HepG2 (cell line): ENCODE measurements at regions not wholly inside any gene's neighbourhood (a gene's known extent, or its start where the extent isn't known, plus 50 kb on each side); places are given as distances from the start of the nearest gene placed in this dataset.

Experiments used
- ARID2 ChIP-seq: sonication (generic); formaldehyde crosslinking; IDR thresholded peaks from 2 replicates; pipeline ENCODE4 v1.8.1; 2022; ENCODE audit warnings: mild to moderate bottlenecking, missing genetic modification reagents, borderline replicate concordance
- ATF7 ChIP-seq, 2 experiments: fragments of 450-650 bp in 1 of 2; sonication (generic) in 1 of 2; formaldehyde crosslinking in 1 of 2; IDR thresholded peaks; 2 replicates each; pipeline versions ENCODE4 v1.4.0 to v1.6.1; 2016 to 2020; ENCODE audit warnings: antibody characterized with exemption in 1 of 2, mild to moderate bottlenecking in 1 of 2, missing genetic modification reagents in 1 of 2
- GABPB1 ChIP-seq: IDR thresholded peaks from 2 replicates; pipeline ENCODE4 v1.6.1; 2016; ENCODE audit warnings: mild to moderate bottlenecking, missing genetic modification reagents, moderate library complexity, missing compliant biosample characterization
- HMG20A ChIP-seq: IDR thresholded peaks from 2 replicates; pipeline ENCODE4 v1.6.1; 2016; ENCODE audit warnings: borderline replicate concordance
- KAT8 ChIP-seq: IDR thresholded peaks from 2 replicates; pipeline ENCODE4 v1.6.1; 2016; ENCODE audit warnings: missing genetic modification reagents, missing compliant biosample characterization
- PHF8 ChIP-seq: sonication (generic); formaldehyde crosslinking; IDR thresholded peaks from 2 replicates; pipeline ENCODE4 v1.5.0; 2020; ENCODE audit warnings: missing genetic modification reagents
- RXRA ChIP-seq: sonication (generic); formaldehyde crosslinking; IDR thresholded peaks from 2 replicates; pipeline ENCODE4 v1.5.1; 2020; ENCODE audit warnings: missing genetic modification reagents
- ZFAT ChIP-seq: sonication (generic); formaldehyde crosslinking; conservative IDR thresholded peaks from 2 replicates; pipeline ENCODE4 v1.8.1; 2023; ENCODE audit warnings: missing genetic modification reagents, inconsistent platforms
- ZFP37 ChIP-seq: sonication (generic); formaldehyde crosslinking; IDR thresholded peaks from 2 replicates; pipeline ENCODE4 v1.4.0; 2020; ENCODE audit warnings: missing genetic modification reagents, borderline replicate concordance
- ZKSCAN8 ChIP-seq: IDR thresholded peaks from 2 replicates; pipeline ENCODE4 v1.6.1; 2016; ENCODE audit warnings: borderline replicate concordance, missing genetic modification reagents, missing compliant biosample characterization
- ZNF17 ChIP-seq: sonication (generic); formaldehyde crosslinking; IDR thresholded peaks from 2 replicates; pipeline ENCODE4 v1.5.0; 2020; ENCODE audit warnings: mild to moderate bottlenecking, missing genetic modification reagents
- ZNF546 ChIP-seq: sonication (generic); formaldehyde crosslinking; conservative IDR thresholded peaks from 2 replicates; pipeline ENCODE4 v1.8.1; 2023; ENCODE audit warnings: mild to moderate bottlenecking, missing genetic modification reagents
- ZNF780A ChIP-seq: sonication (generic); formaldehyde crosslinking; IDR thresholded peaks from 2 replicates; pipeline ENCODE4 v1.8.0; 2022; ENCODE audit warnings: mild to moderate bottlenecking, missing genetic modification reagents, moderate library complexity
- TF ChIP-seq, protein P1 (sequence below): sonication (generic); formaldehyde crosslinking; IDR thresholded peaks from 2 replicates; pipeline ENCODE4 v1.4.0; 2020; ENCODE audit warnings: missing genetic modification reagents
- TF ChIP-seq, protein P2 (sequence below): sonication (generic); formaldehyde crosslinking; IDR thresholded peaks from 2 replicates; pipeline ENCODE4 v1.5.1; 2020; ENCODE audit warnings: mild to moderate bottlenecking, missing genetic modification reagents, borderline replicate concordance
- TF ChIP-seq, protein P3 (sequence below): sonication (generic); formaldehyde crosslinking; IDR thresholded peaks from 2 replicates; pipeline ENCODE4 v1.4.0; 2020; ENCODE audit warnings: missing genetic modification reagents, borderline replicate concordance

- peak; percentile 23; the same call in 1 of the 2 replicates for TF ChIP-seq GABPB1 (CRISPR knock-in tag)
- no peak for TF ChIP-seq ZKSCAN8 (CRISPR knock-in tag)
- TF ChIP-seq ZFP37 (CRISPR knock-in tag) = no peak
- no peak for TF ChIP-seq ZNF17 (CRISPR knock-in tag)
- TF ChIP-seq KAT8 (CRISPR knock-in tag) = no peak
- no peak for TF ChIP-seq ATF7 (IDR thresholded peaks at IDR 0.05)
- no peak for TF ChIP-seq ATF7 (CRISPR knock-in tag; IDR thresholded peaks at IDR 0.05)
- TF ChIP-seq, protein P1, sequence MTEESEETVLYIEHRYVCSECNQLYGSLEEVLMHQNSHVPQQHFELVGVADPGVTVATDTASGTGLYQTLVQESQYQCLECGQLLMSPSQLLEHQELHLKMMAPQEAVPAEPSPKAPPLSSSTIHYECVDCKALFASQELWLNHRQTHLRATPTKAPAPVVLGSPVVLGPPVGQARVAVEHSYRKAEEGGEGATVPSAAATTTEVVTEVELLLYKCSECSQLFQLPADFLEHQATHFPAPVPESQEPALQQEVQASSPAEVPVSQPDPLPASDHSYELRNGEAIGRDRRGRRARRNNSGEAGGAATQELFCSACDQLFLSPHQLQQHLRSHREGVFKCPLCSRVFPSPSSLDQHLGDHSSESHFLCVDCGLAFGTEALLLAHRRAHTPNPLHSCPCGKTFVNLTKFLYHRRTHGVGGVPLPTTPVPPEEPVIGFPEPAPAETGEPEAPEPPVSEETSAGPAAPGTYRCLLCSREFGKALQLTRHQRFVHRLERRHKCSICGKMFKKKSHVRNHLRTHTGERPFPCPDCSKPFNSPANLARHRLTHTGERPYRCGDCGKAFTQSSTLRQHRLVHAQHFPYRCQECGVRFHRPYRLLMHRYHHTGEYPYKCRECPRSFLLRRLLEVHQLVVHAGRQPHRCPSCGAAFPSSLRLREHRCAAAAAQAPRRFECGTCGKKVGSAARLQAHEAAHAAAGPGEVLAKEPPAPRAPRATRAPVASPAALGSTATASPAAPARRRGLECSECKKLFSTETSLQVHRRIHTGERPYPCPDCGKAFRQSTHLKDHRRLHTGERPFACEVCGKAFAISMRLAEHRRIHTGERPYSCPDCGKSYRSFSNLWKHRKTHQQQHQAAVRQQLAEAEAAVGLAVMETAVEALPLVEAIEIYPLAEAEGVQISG (CRISPR knock-in tag) = peak; percentile 34; the same call in 1 of the 2 replicates
- TF ChIP-seq PHF8 (CRISPR knock-in tag) = peak; percentile 27; the same call in 1 of the 2 replicates
- TF ChIP-seq HMG20A (CRISPR knock-in tag) = no peak
- TF ChIP-seq ZNF546 (CRISPR knock-in tag) = no peak
- TF ChIP-seq, protein P2, sequence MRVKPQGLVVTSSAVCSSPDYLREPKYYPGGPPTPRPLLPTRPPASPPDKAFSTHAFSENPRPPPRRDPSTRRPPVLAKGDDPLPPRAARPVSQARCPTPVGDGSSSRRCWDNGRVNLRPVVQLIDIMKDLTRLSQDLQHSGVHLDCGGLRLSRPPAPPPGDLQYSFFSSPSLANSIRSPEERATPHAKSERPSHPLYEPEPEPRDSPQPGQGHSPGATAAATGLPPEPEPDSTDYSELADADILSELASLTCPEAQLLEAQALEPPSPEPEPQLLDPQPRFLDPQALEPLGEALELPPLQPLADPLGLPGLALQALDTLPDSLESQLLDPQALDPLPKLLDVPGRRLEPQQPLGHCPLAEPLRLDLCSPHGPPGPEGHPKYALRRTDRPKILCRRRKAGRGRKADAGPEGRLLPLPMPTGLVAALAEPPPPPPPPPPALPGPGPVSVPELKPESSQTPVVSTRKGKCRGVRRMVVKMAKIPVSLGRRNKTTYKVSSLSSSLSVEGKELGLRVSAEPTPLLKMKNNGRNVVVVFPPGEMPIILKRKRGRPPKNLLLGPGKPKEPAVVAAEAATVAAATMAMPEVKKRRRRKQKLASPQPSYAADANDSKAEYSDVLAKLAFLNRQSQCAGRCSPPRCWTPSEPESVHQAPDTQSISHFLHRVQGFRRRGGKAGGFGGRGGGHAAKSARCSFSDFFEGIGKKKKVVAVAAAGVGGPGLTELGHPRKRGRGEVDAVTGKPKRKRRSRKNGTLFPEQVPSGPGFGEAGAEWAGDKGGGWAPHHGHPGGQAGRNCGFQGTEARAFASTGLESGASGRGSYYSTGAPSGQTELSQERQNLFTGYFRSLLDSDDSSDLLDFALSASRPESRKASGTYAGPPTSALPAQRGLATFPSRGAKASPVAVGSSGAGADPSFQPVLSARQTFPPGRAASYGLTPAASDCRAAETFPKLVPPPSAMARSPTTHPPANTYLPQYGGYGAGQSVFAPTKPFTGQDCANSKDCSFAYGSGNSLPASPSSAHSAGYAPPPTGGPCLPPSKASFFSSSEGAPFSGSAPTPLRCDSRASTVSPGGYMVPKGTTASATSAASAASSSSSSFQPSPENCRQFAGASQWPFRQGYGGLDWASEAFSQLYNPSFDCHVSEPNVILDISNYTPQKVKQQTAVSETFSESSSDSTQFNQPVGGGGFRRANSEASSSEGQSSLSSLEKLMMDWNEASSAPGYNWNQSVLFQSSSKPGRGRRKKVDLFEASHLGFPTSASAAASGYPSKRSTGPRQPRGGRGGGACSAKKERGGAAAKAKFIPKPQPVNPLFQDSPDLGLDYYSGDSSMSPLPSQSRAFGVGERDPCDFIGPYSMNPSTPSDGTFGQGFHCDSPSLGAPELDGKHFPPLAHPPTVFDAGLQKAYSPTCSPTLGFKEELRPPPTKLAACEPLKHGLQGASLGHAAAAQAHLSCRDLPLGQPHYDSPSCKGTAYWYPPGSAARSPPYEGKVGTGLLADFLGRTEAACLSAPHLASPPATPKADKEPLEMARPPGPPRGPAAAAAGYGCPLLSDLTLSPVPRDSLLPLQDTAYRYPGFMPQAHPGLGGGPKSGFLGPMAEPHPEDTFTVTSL (CRISPR knock-in tag) = no peak
- TF ChIP-seq ZNF780A (CRISPR knock-in tag) = no peak
- no peak for TF ChIP-seq ZFAT (CRISPR knock-in tag)
- TF ChIP-seq, protein P3, sequence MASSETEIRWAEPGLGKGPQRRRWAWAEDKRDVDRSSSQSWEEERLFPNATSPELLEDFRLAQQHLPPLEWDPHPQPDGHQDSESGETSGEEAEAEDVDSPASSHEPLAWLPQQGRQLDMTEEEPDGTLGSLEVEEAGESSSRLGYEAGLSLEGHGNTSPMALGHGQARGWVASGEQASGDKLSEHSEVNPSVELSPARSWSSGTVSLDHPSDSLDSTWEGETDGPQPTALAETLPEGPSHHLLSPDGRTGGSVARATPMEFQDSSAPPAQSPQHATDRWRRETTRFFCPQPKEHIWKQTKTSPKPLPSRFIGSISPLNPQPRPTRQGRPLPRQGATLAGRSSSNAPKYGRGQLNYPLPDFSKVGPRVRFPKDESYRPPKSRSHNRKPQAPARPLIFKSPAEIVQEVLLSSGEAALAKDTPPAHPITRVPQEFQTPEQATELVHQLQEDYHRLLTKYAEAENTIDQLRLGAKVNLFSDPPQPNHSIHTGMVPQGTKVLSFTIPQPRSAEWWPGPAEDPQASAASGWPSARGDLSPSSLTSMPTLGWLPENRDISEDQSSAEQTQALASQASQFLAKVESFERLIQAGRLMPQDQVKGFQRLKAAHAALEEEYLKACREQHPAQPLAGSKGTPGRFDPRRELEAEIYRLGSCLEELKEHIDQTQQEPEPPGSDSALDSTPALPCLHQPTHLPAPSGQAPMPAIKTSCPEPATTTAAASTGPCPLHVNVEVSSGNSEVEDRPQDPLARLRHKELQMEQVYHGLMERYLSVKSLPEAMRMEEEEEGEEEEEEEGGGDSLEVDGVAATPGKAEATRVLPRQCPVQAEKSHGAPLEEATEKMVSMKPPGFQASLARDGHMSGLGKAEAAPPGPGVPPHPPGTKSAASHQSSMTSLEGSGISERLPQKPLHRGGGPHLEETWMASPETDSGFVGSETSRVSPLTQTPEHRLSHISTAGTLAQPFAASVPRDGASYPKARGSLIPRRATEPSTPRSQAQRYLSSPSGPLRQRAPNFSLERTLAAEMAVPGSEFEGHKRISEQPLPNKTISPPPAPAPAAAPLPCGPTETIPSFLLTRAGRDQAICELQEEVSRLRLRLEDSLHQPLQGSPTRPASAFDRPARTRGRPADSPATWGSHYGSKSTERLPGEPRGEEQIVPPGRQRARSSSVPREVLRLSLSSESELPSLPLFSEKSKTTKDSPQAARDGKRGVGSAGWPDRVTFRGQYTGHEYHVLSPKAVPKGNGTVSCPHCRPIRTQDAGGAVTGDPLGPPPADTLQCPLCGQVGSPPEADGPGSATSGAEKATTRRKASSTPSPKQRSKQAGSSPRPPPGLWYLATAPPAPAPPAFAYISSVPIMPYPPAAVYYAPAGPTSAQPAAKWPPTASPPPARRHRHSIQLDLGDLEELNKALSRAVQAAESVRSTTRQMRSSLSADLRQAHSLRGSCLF (CRISPR knock-in tag) = no peak
- no peak for TF ChIP-seq ARID2 (CRISPR knock-in tag)
- TF ChIP-seq RXRA (CRISPR knock-in tag) = no peak
Observed at GRCh38 chr12:98397323-98398105, 117.9 kb upstream of the TMPO start (continued).
